ENCODE measurements at regions not wholly inside any gene's neighbourhood (a gene's known extent, or its start where the extent isn't known, plus 50 kb on each side); places are given as distances from the start of the nearest gene placed in this dataset.

GRCh38 chr1:224846119-224846907 lies 83.2 kb upstream of the DNAH14 start:
- H3K4me3 ChIP-seq, result no peak overlapping the region
- no peaks in the 10 kb centered on the region for H3F3A ChIP-seq (replicated peaks; ENCODE audit: low read depth)
- Mint-ChIP-seq H3K4me1 (peaks cover 8% of the 10 kb centered on the region), H3K36me3 (ENCODE audit: low read depth) (peaks cover 40% of the 10 kb centered on the region), H3K4me3 (no peak overlapping the region), H3K9me3 (peaks cover 43% of the 10 kb centered on the region), H3K27ac (no peak overlapping the region), H3K27me3 (ENCODE audit: insufficient read depth, low read depth, poor library complexity) (peaks cover 4% of the 10 kb centered on the region)
- TF ChIP-seq ZNF462 (CRISPR knock-in tag; IDR thresholded peaks at IDR 0.05) (0 out of 2 replicates have a peak, but pooled peaks have one; percentile 40), ZNF331 (CRISPR knock-in tag; IDR thresholded peaks at IDR 0.05; ENCODE audit: low read depth) (no peak), CREB1 (CRISPR knock-in tag; IDR thresholded peaks at IDR 0.05; ENCODE audit: low read depth) (0 out of 2 replicates have a peak, but pooled peaks have one; percentile 27), NANOG (IDR thresholded peaks at IDR 0.05; ENCODE audit: borderline replicate concordance) (no peak), JUNB (IDR thresholded peaks at IDR 0.05; ENCODE audit: unreplicated experiment) (no peak)
- no peaks in the 10 kb centered on the region; the same call in 1 of the 2 replicates for H3K36me3 ChIP-seq (ENCODE audit: insufficient read depth)
- no peak overlapping the region; the same call in 1 of the 2 replicates for H3K4me2 ChIP-seq
- H3K9me2 ChIP-seq (ENCODE audit: insufficient read depth), result peaks cover 9% of the 10 kb centered on the region; the same call in 1 of the 2 replicates
- H4K20me1 ChIP-seq (replicated peaks; ENCODE audit: insufficient read depth), result no peaks in the 10 kb centered on the region
- peaks cover 6% of the 10 kb centered on the region; the same call in 1 of the 2 replicates for H3K4me1 ChIP-seq (ENCODE audit: insufficient read depth)
- H3K27ac ChIP-seq (ENCODE audit: low read depth), result peak overlapping the region; percentile 90
- peak; percentile 47 for DNase-seq (ENCODE audit: low spot score)
- H2AFZ ChIP-seq, result no peak overlapping the region
- H3K79me2 ChIP-seq (replicated peaks; ENCODE audit: insufficient read depth), result no peaks in the 10 kb centered on the region
- no peaks in the 10 kb centered on the region for H3K27me3 ChIP-seq (ENCODE audit: insufficient read depth)
- ATAC-seq, result peak; percentile 74
